Activated CD8-positive, alpha-beta memory T cell treated with anti-CD3 and anti-CD28 coated beads for 48 hours (primary cell): ENCODE measurements at regions not wholly inside any gene's neighbourhood (a gene's known extent, or its start where the extent isn't known, plus 50 kb on each side); places are given as distances from the start of the nearest gene placed in this dataset.
A peak's percentile ranks its signal among the peaks of the same experiment; 100 is the strongest.

Experiments used
- DNase-seq, 3 experiments: peaks; one replicate each; pipeline ENCODE4 v3.0.0-alpha.2; 2020; ENCODE audit warnings: low read depth in 2 of 3, low spot score in 2 of 3

GRCh38 chr16:79271583-79271982 is 329.0 kb downstream of the MAF start:
- no peak for DNase-seq

GRCh38 chr16:79270011-79270410 is 330.5 kb downstream of the MAF start:
- DNase-seq, result no peak

GRCh38 chr16:79269211-79269863 is 331.2 kb downstream of the MAF start:
- DNase-seq, result peak in 2 of 3 experiments; percentile 38 to 40

- DNase-seq, result peak in 1 of 3 experiments; percentile 40
Measured at GRCh38 chr16:79267781-79268180, 332.8 kb downstream of the MAF start.

GRCh38 chr16:79267146-79267545 is 333.4 kb downstream of the MAF start:
- DNase-seq, result no peak

- no peak for DNase-seq
Measured at GRCh38 chr16:79265701-79266100, 334.8 kb downstream of the MAF start.

- no peak for DNase-seq
Measured at GRCh38 chr16:79265196-79265595, 335.3 kb downstream of the MAF start.

- no peak for DNase-seq
Measured at GRCh38 chr16:79264237-79265109, 336.1 kb downstream of the MAF start.

GRCh38 chr16:79263425-79263824 is 337.1 kb downstream of the MAF start:
- no peak for DNase-seq
